AG08396 (cell line): ENCODE measurements at regions not wholly inside any gene's neighbourhood (a gene's known extent, or its start where the extent isn't known, plus 50 kb on each side); places are given as distances from the start of the nearest gene placed in this dataset.

Experiments used
- DNase-seq: peaks from one replicate; pipeline ENCODE4 v3.0.0; 2012; ENCODE audit warnings: low spot score, mixed read lengths

- DNase-seq, result no peak
Measured at GRCh38 chr3:164236851-164237250, 841.4 kb downstream of the SI start.

GRCh38 chr3:164235289-164236028, 842.8 kb downstream of the SI start:
- DNase-seq, result no peak

GRCh38 chr3:164233951-164234350, 844.3 kb downstream of the SI start:
- DNase-seq, result no peak

- no peak for DNase-seq
Measured at GRCh38 chr3:164231718-164232117, 846.6 kb downstream of the SI start.

GRCh38 chr3:164230385-164231094, 847.8 kb downstream of the SI start:
- DNase-seq, result no peak

GRCh38 chr3:164224126-164224525, 854.2 kb downstream of the SI start:
- DNase-seq, result no peak

GRCh38 chr3:164222197-164222596, 856.1 kb downstream of the SI start:
- DNase-seq, result no peak

GRCh38 chr3:164221297-164221696, 857.0 kb downstream of the SI start:
- no peak for DNase-seq

GRCh38 chr3:164209363-164209762, 868.9 kb downstream of the SI start:
- no peak for DNase-seq

- no peak for DNase-seq
Measured at GRCh38 chr3:164208821-164209220, 869.5 kb downstream of the SI start.

GRCh38 chr3:164208048-164208447, 870.2 kb downstream of the SI start:
- no peak for DNase-seq

GRCh38 chr3:164200053-164200823, 878.1 kb downstream of the SI start:
- no peak for DNase-seq

- DNase-seq, result no peak
Measured at GRCh38 chr3:164196477-164196876, 881.8 kb downstream of the SI start.

GRCh38 chr3:164194842-164195241, 883.5 kb downstream of the SI start:
- DNase-seq, result no peak

- DNase-seq, result no peak
Measured at GRCh38 chr3:164192974-164193373, 885.3 kb downstream of the SI start.

- DNase-seq, result no peak
Measured at GRCh38 chr3:164190566-164190965, 887.7 kb downstream of the SI start.

- DNase-seq, result no peak
Measured at GRCh38 chr3:164186095-164186494, 892.2 kb downstream of the SI start.

GRCh38 chr3:164179110-164179774, 899.1 kb downstream of the SI start:
- no peak for DNase-seq

GRCh38 chr3:164174059-164174458, 904.2 kb downstream of the SI start:
- DNase-seq, result no peak

GRCh38 chr3:164155400-164155799, 922.9 kb downstream of the SI start:
- no peak for DNase-seq

GRCh38 chr3:164144824-164145223, 933.5 kb downstream of the SI start:
- DNase-seq, result no peak

GRCh38 chr3:164132878-164133277, 945.4 kb downstream of the SI start:
- DNase-seq, result no peak
